ENCODE measurements at regions not wholly inside any gene's neighbourhood (a gene's known extent, or its start where the extent isn't known, plus 50 kb on each side); places are given as distances from the start of the nearest gene placed in this dataset.

DNA sequence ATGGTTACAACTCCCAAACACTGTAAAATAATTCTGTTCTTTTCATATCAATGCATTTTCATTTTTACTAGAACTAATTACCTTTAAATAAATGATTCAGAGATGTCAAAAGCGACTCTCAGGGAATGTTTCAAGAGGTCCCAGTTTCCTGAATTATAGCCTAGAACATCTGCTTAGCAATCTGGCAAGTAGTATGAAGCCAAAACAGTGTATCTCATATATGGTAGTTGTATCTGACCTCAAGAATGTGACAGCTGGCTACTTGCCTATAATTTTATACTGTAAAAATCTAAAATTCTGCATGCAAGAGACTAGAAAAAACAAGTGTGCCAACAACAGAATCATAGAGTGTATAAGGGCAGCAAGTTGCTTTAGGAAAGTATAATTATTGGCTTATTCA is 187.7 kb upstream of the POU5F2 start:
- ATAC-seq = no peak

DNA sequence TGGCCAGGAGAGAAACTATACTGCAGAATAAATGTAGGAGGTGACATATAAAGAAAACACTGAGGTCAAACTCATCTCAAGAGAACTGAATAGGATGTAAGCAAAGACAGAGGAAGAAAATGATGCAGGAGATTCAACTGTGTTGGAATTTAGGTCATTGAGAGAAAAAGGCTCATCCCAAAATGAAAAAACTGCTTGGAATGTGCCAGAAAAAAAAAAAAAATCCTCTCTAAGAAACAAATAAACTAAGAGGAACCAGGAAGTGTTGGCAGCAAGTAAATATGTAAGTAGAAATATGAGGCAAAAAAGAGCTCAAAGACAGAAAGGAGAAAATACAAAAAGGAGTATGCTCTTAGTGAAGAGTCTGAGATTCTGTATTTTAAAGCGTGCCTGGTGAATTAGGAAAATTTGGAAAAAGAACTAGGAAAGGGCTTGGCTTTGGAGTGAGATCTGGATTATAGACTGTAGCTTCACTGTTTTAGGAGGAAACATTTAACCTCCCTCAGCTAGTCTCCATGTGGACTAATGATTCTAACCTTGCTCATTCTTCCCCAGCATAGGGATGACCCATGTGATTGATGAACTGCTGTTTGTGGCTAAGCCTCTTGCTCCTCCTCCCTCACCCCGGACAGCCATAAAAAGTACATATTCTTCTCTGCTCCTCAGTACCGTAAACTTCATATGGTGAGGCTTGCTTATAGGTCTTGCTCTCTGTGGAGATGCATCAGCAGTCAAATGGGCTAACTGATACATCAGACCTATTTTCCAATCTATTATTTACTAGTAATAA is 185.6 kb upstream of the POU5F2 start:
- no peak for ATAC-seq

DNA sequence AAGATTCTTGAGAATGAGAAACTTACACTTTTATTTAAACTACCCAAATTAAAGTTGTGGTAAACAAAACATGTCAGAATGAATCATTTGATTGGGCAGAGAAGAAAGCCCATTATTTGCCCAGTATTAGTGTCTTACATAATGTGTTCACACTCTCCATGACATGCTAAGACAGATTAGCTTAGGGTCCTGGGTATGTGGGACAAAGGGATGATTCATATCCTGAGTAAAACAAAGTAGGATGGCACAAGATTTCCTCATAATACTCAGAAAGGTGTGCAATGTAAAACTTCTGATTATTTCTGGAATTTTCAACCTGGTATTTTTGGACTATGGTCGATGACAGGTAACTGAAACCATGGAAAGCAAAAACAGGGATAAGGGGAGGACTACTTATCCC is 183.9 kb upstream of the POU5F2 start:
- peak; percentile 75 for ATAC-seq

DNA sequence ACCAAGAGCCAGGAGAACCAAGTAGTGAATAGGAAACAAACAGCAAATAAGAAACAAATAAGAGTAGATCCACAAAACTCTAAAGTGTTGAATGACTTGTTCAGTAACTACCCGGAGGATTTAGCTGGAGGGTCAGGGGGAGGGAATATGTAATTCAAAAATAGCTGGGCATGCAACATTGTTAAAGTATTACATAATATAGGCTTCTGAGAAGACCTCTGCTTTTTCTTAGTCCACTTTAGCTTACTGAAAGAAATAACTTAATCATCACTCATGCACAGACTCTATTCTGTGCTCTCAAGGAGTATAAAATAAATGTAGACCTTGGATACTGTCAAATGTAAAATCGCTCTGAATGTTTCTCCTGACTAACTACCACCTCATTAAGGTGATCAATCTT is 183.2 kb upstream of the POU5F2 start:
- ATAC-seq = peak; percentile 29

DNA sequence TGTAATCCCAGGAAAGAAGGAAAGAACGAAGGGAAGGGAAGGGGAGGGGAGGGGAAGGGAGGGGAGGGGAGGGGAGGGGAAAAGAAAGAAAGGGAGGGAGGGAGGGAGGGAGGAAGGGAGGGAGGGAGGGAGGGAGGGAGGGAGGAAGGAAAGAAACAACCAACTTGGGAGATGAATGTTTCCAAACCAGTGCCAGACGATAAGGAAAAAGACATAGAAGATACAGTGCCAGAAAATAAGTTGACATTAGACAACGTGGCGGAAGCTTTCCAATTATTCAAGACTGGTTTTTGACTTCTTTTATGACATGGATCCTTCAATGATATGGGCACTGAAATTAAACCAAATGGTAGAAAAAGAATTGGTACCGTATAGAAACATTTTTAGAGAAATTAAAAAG is 181.2 kb upstream of the POU5F2 start:
- no peak for ATAC-seq

DNA sequence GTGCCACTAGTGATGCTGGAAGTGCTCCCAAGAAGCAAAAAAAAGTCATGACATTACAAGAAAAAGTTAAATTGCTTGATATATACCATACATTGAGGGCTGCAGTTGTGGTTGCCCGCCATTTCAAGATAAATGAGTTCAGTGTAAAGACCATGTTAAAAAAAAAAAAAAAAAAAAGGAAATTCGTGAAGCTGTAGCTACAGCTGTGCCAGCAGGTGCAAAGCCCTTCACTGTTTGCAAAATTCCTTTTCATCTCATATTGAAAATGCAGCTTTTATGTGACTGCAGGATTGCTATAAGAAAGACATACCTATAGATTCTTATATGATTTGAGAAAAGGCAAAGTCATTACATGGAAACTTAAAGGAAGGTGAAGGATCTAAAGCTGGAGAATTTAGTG is 179.6 kb upstream of the POU5F2 start:
- ATAC-seq = no peak

DNA sequence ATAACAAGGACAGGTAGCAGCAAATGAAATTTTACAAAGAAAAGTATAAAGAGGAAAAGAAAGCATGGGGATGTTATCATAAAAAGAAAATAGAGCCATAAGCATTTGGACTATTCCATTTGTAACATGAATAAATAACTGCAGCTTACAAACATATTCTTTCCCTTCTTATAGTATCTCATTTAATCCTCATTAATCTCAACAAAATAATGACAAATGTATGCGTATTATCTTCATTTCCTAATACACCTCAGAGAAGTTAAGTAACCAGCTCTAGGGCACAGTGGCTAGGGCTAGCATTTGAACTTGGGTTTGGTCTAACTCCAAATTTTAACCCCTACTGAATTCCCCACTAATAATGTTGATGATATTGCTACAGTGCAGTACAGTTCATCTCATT is 175.5 kb upstream of the POU5F2 start:
- no peak for ATAC-seq

DNA sequence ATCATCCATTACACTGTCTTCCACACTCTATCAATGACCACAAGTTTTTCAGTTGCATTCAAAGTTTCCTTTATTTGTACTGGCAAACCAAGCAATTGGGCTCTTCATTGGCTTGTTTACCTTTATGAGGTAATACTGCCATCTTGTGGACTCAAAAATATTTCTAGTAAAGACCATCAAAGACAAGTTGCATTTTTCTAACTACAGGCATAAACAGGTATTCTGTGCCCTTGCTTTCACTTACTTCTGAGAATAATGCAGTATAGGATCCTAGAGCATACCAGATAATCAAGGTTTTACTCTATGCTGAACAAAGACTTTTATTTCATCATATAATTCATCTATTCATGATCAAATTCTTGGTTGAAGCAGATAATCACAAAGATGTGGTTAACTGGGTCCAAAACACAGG is 173.7 kb upstream of the POU5F2 start:
- no peak for ATAC-seq

DNA sequence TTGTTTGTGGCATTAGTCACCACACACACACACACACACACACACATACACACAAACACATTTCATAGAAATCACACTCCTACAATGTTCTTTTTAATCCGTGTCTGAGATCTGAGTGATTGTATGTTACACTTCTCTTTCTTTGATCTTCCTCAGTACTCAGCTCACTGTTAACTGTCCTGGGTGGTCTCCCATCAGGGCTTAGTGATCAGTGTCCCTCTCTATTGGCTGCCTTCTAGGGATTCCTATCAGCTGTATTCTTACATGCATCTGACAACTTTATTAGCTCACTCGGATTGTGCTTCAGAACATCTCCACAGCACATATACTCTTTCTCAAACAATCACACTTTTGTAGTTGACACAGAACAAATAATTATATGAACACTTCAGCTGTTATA is 170.2 kb upstream of the POU5F2 start:
- ATAC-seq = no peak

DNA sequence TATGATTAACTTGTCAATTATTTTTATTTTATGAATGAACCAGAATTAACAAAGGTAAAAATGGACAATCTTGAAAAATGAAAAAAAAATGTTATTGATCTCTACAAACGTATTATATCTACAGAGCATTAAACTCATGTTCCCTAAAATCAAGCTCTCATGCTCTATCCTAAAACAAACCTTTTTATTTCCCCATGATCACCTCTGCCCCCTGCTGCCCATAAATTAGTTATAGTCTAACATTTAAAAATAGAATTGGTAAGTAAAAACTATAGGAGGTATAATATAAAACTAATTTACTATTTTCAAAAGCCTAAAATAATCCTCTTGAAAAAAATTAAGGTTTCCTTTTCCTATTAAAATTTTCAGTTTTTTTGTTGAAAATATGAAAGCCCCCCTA is 168.0 kb upstream of the POU5F2 start:
- ATAC-seq = no peak

DNA sequence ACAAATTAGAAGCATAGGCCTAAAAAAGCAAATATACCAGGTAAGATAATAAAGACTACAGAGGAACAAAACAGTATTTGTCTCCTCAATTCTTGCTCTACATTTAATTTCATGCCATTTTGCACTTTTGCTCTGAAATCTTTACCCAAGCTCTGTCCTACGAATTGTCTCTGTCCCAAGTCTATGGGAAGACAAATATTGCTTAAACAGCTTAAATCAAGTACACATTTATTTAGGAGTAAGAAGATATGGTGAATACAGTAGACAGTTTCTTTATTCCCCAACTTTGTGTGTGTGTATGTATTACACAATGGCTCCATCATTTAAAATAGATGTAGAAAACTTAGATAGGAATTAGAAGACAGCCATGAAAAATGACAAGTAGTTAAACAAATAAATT is 163.5 kb upstream of the POU5F2 start:
- ATAC-seq = no peak

DNA sequence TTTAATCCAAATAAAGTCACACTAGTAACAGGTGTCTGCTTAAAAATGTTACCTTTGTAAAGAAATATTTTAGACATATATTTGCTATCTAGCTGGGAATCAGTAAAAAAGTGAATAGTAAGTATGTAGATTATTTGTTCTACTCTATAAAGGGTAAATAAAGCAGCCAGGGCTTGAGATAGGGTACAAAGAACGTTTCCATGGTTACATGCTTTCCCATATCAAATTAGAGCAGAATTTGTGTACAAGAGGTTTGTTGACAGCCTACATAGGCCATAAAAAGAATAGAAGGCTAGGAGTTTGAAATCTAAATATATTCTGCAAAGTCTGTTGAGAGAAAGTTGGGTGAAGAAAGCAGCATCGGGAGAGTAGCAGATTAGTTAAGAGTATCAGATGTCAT is 160.9 kb upstream of the POU5F2 start:
- ATAC-seq = no peak

DNA sequence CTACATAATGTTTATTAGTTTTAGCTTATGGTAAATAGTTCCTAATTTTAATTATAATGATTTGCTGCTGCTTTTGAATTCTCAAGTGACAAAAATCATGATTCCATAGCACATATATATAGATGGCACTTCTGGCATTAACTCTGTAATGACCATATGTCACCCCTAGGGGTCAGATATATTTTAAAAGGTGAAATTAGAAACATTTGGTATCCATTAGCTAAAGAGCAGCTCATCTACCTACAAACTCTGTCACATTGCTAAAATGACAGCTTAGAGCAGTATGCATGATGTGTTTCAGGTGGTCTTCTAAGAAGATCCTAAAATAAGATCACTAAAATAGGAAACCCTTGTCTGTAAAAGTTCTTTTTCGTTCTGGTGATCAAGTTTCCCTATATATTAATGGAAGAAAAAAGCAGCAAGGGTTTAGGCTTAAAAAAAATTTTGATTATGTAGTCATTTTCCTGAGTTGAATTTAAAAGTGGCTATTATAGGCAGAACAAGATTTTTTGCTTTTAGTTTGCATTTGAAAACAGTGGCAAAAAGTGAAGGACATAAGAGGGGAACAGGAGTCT is 157.7 kb upstream of the POU5F2 start:
- no peak for ATAC-seq

DNA sequence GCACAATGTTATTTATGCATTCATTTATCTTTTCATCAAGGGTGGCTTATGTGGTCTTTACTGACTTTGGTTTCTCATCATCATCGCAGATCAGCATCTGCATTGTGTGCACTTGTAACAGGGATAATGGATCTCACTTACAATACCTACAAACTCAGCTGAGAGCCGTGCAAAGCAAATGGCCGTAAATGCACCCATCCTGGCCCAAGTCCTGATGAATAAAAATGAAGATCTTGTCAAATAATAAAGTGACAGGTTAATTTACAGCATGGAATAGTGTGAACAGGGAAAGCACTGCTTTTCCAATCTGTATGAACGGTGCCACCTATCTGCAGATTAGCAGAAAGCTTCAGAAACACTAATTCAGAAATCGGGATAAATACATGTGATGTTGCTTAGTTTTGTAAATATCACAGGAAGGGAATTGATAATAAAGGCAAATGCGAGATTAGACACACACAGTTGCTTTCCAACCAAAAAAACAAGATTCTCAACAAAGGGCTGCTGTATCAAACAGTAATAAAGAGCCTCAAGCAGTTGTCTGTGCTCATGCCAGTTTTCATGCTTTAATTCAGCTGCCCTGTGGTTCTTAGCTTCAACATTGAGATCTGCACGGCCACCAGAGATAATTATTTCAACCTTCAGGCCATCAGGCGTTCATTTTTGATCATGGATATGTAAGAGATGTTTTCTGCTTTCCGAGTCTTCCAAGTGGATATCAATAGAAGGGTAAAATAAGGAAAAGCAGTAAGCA is 153.4 kb upstream of the POU5F2 start:
- ATAC-seq = no peak

DNA sequence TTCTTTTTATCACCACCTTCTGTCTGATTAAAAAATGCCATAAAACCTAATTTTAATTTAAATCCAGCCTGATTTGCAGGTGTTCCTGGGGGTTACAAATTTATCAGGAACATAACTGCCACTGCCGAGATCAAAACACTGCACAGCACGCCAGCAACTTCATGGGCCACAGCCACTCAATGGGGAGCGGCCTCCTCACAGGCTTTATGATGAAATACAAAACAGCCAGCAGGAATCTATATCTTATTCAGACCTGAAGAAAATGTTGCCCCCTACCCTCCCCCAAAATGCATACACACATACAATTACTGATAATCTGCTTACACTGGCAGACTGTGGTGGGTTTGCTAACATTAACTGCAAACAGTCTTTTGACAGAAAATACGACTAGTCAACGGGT is 151.7 kb upstream of the POU5F2 start:
- ATAC-seq = no peak

DNA sequence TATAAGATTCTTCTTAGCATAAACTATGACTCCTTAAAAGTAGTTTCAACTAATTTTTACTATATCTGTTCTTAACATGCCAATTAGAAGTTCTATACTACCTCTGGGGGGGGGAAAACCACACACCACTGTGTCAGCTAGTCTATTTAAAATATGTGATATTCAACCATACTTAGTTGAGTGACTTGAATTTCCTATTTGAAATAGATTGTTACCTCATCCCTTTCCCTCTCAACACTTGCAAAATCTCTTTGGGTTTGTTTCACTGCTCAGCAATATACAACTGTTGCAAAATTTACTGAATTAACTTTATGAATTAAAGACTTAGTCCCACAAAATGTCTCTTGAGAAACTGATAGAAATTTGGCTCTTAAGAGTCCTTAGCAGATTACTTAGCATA is 151.1 kb upstream of the POU5F2 start:
- no peak for ATAC-seq

DNA sequence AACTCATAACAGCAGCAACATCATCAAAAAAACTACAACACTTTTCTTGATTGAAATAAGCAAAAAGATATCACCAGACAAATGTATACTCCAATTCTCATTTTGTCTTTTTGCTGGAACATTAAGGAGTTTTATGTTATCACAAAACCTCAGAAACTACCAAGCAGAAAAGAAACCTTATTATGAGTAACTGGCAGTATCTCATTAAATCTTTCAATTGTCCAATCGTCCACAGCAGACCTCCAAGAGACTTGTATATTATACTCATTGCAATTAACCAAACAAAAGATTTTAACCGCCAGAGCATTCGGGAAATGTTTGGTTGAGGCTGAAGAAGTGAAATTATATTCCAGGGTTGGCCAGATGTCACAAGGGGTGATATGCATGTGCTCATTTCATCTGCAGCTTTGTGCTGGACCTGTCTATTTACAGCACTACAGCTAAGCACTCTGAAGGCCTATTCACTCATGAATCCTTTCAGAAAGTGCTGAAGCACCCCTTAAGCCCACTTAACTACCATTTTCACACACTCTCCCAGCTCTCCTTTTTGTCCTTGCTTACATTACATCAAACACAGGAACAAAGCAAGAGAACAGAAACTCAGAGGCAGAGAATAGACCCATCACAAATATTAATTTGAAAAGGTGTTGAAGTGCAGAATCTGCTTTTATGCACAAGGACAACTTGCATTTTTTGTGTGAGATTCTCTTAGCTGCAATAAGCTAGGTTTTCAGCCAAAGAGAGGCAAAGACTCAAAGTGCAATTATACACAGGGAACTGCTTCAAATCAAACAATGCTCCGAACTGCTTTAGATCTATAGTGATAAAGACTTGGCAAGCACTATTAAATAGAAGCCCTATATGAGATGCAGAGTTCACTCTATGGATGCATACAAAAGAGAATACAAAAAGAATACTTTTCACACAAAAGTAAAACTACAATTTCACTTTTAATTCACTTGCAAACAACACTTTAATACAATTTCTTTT is 150.4 kb upstream of the POU5F2 start:
- ATAC-seq = no peak

DNA sequence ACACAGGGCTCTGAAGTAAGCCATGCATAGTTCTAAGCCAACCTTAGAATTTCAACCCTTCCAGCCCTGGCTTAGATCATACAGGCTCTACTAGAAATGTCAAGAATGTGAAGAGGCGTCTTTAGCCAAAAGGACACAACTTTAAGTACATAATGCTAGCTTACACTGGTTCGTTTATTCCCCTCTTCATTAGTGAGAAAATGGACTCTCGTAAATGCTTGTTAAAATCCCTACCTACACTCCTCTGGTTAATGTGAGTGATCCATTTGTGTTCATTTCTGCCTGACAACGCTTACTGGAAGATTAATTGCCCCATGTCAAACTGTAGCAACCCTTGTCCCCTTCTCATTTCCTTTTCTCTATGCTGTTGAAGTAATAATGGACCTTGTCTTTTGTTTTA is 149.3 kb upstream of the POU5F2 start:
- no peak for ATAC-seq

DNA sequence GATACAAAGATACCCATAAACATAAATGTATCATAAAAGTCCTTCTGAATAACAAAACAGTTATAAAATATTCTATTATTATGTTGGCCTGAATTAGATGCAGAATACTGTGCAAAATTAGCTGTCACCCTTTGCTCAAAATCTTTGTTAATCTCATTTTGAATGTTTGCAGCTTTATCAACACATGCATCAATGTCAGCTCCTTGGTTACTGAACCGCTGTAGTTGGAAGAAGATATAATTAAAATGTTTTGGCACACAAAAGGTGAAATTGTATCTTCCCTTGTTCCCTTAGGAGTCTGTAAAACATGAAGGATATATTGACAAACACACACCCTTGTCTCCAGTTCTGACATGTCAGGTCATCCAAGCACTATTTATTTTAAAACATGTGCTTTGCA is 146.3 kb upstream of the POU5F2 start:
- no peak for ATAC-seq

DNA sequence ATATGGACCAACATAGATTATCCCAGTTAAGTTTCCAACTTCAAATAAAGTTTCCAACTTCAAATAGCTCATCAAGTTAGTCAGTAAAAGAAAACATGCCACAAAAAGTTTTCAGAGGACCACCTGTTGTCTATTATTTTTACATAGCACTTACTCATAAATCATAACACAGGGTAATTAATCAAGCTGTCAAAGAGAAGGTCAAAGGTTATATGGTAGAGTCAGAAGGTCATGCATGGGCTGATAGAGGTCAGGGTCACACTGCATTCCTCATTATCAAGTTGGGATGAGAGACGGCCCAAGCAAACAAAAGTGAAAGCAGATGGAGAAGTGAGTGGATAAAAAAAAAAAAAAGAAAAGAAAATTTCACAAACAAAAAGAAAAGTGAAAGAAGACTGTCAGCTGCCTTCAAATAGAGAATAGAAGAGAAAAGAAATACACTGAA is 145.5 kb upstream of the POU5F2 start:
- ATAC-seq = no peak

DNA sequence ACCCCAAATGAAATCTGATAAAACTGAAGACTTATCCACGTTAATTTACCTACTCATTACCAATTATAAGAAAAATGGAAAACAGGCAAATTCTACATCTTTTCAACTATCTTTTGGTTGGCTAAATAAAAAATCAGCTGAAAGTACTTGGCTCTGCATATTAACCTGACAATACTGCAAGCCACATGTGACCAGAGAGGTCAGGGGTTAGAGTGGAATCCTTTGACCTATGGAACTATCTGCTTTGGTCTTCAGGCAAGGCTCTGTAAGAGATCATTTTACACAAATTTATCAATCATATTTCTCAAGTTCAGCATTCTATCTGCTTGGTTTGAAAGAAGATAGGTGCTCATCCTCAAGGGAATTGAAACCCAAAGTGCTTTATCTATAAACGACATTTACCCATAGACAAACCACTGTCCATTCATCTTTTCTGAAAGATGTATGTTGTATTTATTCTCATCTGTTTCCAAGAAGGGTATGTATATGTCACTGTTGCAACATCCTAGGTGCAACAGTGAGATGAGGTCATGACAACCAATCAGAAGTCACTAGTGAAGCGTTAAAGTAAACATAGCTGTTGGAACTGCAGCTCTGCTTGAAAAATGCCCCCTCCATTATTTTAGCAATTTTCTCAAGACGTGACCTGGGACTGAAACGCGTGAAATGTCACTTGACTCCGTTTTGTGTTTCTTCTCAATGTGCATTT is 144.9 kb upstream of the POU5F2 start:
- no peak for ATAC-seq

DNA sequence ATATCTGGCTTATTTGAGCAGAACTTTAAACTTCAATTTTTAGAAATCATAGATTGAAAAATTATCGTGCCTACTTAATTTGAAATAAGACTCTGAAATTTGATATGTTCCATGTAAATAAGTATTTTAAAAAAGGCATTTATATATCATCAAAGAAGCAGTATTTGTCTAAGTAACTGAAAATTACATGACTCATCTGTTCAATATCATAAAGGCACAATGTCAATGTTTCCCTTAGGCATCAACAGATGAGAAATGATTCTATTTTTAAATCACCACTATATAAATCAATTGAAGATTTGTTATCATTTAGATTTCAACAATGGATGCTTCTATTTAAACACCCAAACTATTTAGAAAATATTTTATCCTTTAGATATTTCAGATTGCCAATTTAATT is 142.9 kb upstream of the POU5F2 start:
- ATAC-seq = no peak
